Keratinocyte (primary cell): ENCODE measurements at regions not wholly inside any gene's neighbourhood (a gene's known extent, or its start where the extent isn't known, plus 50 kb on each side); places are given as distances from the start of the nearest gene placed in this dataset.

Experiments
- CTCF ChIP-seq, 3 experiments: IDR thresholded peaks in 1 of 3; conservative IDR thresholded peaks in 1 of 3; optimal IDR thresholded peaks in 1 of 3; 2 replicates in 2 of 3; 3 replicates in 1 of 3; pipeline versions ENCODE3 to v1.5.1; 2011; ENCODE audit warnings: low read length in 3 of 3, mild to moderate bottlenecking in 3 of 3, moderate library complexity in 2 of 3, control low read depth in 1 of 3, inconsistent platforms in 1 of 3; ENCODE audit not compliant: insufficient read depth in 2 of 3; ENCODE audit errors: extremely low read depth in 1 of 3
- EZH2 ChIP-seq: IDR thresholded peaks from one replicate; pipeline ENCODE4 v1.6.1; 2012; ENCODE audit warnings: inconsistent platforms, mild to moderate bottlenecking, low read length, moderate library complexity

- TF ChIP-seq CTCF (optimal IDR thresholded peaks at IDR 0.05 in 1 of 3, IDR thresholded peaks at IDR 0.05 in 1 of 3, conservative IDR thresholded peaks at IDR 0.05 in 1 of 3; ENCODE audit: extremely low read depth in 1 of 3, insufficient read depth in 2 of 3, low read length in 3 of 3) (no peak), EZH2 (no peak)
Observed at GRCh38 chr3:180142472-180142871, 105.7 kb upstream of the PEX5L start.
